CD14-positive monocyte (primary cell): ENCODE measurements at regions not wholly inside any gene's neighbourhood (a gene's known extent, or its start where the extent isn't known, plus 50 kb on each side); places are given as distances from the start of the nearest gene placed in this dataset.

Experiments
- DNase-seq, 3 donors: peaks; one replicate each; pipeline ENCODE4 v3.0.0-alpha.2; 2011 to 2022
- H2AFZ ChIP-seq: 2 replicates; pipeline ENCODE4 v1.6.0; 2012; ENCODE audit warnings: mild to moderate bottlenecking, low read depth, low read length, inconsistent platforms; ENCODE audit not compliant: insufficient read depth, poor library complexity, severe bottlenecking
- H3K27ac ChIP-seq, 2 donors: 1 replicate in 1 of 2; 2 replicates in 1 of 2; pipeline ENCODE4 v1.5.1; 2012 to 2013; ENCODE audit warnings: low read length in 2 of 2, control low read depth in 1 of 2, inconsistent platforms in 1 of 2, low read depth in 1 of 2, mild to moderate bottlenecking in 1 of 2
- H3K27me3 ChIP-seq, 2 donors: one replicate each; pipeline versions ENCODE4 v1.6.0 to v1.6.1; 2011 to 2013; ENCODE audit warnings: low read length in 2 of 2; ENCODE audit not compliant: control insufficient read depth in 2 of 2, insufficient read depth in 2 of 2
- H3K36me3 ChIP-seq, 2 donors: replicated peaks in 1 of 2; 1 replicate in 1 of 2; 2 replicates in 1 of 2; pipeline versions ENCODE4 v1.5.1 to v1.6.1; 2012 to 2013; ENCODE audit warnings: low read length in 2 of 2, control low read depth in 1 of 2, inconsistent platforms in 1 of 2, mild to moderate bottlenecking in 1 of 2; ENCODE audit not compliant: insufficient read depth in 2 of 2, control insufficient read depth in 1 of 2
- H3K4me1 ChIP-seq, 2 donors: 1 replicate in 1 of 2; 2 replicates in 1 of 2; pipeline versions ENCODE4 v1.5.1 to v1.6.1; 2012 to 2013; ENCODE audit warnings: low read length in 2 of 2, control low read depth in 1 of 2, inconsistent platforms in 1 of 2, mild to moderate bottlenecking in 1 of 2, moderate library complexity in 1 of 2; ENCODE audit not compliant: insufficient read depth in 2 of 2, control insufficient read depth in 1 of 2
- H3K4me2 ChIP-seq: replicated peaks from 2 replicates; pipeline ENCODE3; 2012; ENCODE audit warnings: low read length, moderate library complexity, mild to moderate bottlenecking; ENCODE audit not compliant: poor library complexity, severe bottlenecking; ENCODE audit errors: extremely low read depth
- H3K4me3 ChIP-seq, 3 experiments: fragments of 200-600 bp in 1 of 3; sonication (generic) in 1 of 3; replicated peaks in 1 of 3; 1 replicate in 2 of 3; 2 replicates in 1 of 3; pipeline ENCODE4 v1.5.1; 2011 to 2013; ENCODE audit warnings: low read length in 3 of 3, mild to moderate bottlenecking in 3 of 3, control low read depth in 2 of 3, low read depth in 2 of 3, inconsistent platforms in 1 of 3, moderate library complexity in 1 of 3
- H3K79me2 ChIP-seq: 2 replicates; pipeline ENCODE4 v1.6.0; 2012; ENCODE audit warnings: mild to moderate bottlenecking, control low read depth, inconsistent platforms, low read length, moderate library complexity; ENCODE audit not compliant: insufficient read depth
- H3K9ac ChIP-seq: 2 replicates; pipeline ENCODE4 v1.6.0; 2017; ENCODE audit warnings: low read length, mild to moderate bottlenecking; ENCODE audit not compliant: insufficient read depth, poor library complexity, severe bottlenecking
- H3K9me3 ChIP-seq, 2 donors: replicated peaks in 1 of 2; 1 replicate in 1 of 2; 2 replicates in 1 of 2; pipeline versions ENCODE4 v1.5.1 to v1.6.1; 2012 to 2013; ENCODE audit warnings: low read length in 2 of 2, control low read depth in 1 of 2; ENCODE audit not compliant: control insufficient read depth in 1 of 2, insufficient read depth in 1 of 2
- H4K20me1 ChIP-seq: 2 replicates; pipeline ENCODE4 v1.6.0; 2012; ENCODE audit warnings: mild to moderate bottlenecking, low read length, control low read depth, moderate library complexity; ENCODE audit not compliant: insufficient read depth
- H3K27ac Mint-ChIP-seq, 7 donors: one replicate each; pipeline ENCODE4 v1.8.0; 2020; ENCODE audit warnings: mild to moderate bottlenecking in 7 of 7, mixed read lengths in 7 of 7, moderate library complexity in 6 of 7, inconsistent platforms in 2 of 7
- H3K27me3 Mint-ChIP-seq, 3 donors: one replicate each; pipeline ENCODE4 v1.8.0; 2021 to 2022; ENCODE audit warnings: low read depth in 3 of 3, mild to moderate bottlenecking in 3 of 3, mixed read lengths in 3 of 3, moderate library complexity in 3 of 3, inconsistent platforms in 1 of 3
- H3K36me3 Mint-ChIP-seq, 2 donors: one replicate each; pipeline ENCODE4 v1.8.0; 2020; ENCODE audit warnings: mixed read lengths in 2 of 2, inconsistent platforms in 1 of 2, mild to moderate bottlenecking in 1 of 2
- H3K4me1 Mint-ChIP-seq: one replicate; pipeline ENCODE4 v1.8.0; 2020; ENCODE audit warnings: mild to moderate bottlenecking, mixed read lengths
- H3K4me3 Mint-ChIP-seq, 2 donors: one replicate each; pipeline ENCODE4 v1.8.0; 2020; ENCODE audit warnings: mild to moderate bottlenecking in 2 of 2, mixed read lengths in 2 of 2, moderate library complexity in 1 of 2
- H3K9me3 Mint-ChIP-seq, 7 donors: one replicate each; pipeline ENCODE4 v1.8.0; 2020 to 2022; ENCODE audit warnings: mixed read lengths in 7 of 7, mild to moderate bottlenecking in 6 of 7, moderate library complexity in 6 of 7, inconsistent platforms in 2 of 7
- WGBS: methylation state at CpG from one replicate; pipeline ENCODE4 v1.1.5; 2013; ENCODE audit warnings: missing lambda C conversion rate; ENCODE audit not compliant: insufficient coverage; 5-methylcytosine and 5-hydroxymethylcytosine counted together
- intact Hi-C, 2 donors: fragments of 100-400 bp; cut with micrococcal nuclease; formaldehyde crosslinking; loops; one replicate each; pipeline versions ENCODE4 v1.15.0 to v1.15.1; 2023
- TF ChIP-seq, protein P1 (sequence below): fragments of 200-600 bp; IDR thresholded peaks from one replicate; pipeline ENCODE4 v1.8.0; 2022; ENCODE audit warnings: antibody characterized with exemption, mild to moderate bottlenecking

DNA sequence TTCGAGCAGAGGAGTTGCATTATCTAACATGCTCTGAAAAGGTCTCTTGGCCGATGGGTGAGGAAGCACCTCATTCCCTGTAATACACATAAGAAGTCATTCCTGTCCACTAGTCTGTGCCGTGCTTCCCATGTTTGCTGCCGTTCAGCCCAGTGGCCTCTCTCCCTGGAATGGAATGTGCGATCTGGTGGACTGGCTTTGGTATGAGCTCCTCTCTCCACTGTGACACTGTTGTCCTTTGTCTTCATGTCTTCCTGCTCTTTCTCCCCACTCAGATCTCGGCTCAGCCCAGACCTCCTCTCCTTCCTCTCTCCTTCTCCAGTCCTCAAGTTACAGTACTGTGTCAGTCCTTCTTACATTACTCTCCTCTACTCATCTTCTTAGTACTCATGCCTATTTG lies 192.8 kb upstream of the KLF6 start:
- Histone ChIP-seq H3K9ac (no peak overlapping the region), H3K27ac (no peak overlapping the region), H3K79me2 (no peaks in the 10 kb centered on the region), H3K36me3 (no peaks in the 10 kb centered on the region), H2AFZ (no peak overlapping the region), H3K9me3 (peaks cover 0 to 10% of the 10 kb centered on the region in 2 donors), H3K27me3 (no peaks in the 10 kb centered on the region), H3K4me3 (no peak overlapping the region), H3K4me1 (peaks cover 20 to 29% of the 10 kb centered on the region in 2 donors), H3K4me2 (no peak overlapping the region), H4K20me1 (no peaks in the 10 kb centered on the region)
- peaks cover 0 to 2% (median 0%) of the 10 kb centered on the region in 3 donors for H3K27me3 Mint-ChIP-seq
- peaks cover 0 to 5% (median 3%) of the 10 kb centered on the region in 7 donors for H3K9me3 Mint-ChIP-seq
- no peak overlapping the region for H3K4me3 Mint-ChIP-seq
- intact Hi-C loops, result no loop called here
- 100% methylated on average over 1 of the region's 6 CpGs for WGBS
- H3K4me1 Mint-ChIP-seq, result peaks cover 34% of the 10 kb centered on the region
- DNase-seq, result no peak
- TF ChIP-seq, protein P1, sequence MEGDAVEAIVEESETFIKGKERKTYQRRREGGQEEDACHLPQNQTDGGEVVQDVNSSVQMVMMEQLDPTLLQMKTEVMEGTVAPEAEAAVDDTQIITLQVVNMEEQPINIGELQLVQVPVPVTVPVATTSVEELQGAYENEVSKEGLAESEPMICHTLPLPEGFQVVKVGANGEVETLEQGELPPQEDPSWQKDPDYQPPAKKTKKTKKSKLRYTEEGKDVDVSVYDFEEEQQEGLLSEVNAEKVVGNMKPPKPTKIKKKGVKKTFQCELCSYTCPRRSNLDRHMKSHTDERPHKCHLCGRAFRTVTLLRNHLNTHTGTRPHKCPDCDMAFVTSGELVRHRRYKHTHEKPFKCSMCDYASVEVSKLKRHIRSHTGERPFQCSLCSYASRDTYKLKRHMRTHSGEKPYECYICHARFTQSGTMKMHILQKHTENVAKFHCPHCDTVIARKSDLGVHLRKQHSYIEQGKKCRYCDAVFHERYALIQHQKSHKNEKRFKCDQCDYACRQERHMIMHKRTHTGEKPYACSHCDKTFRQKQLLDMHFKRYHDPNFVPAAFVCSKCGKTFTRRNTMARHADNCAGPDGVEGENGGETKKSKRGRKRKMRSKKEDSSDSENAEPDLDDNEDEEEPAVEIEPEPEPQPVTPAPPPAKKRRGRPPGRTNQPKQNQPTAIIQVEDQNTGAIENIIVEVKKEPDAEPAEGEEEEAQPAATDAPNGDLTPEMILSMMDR, result no peak
- no peaks in the 10 kb centered on the region for H3K36me3 Mint-ChIP-seq
- no peak overlapping the region for H3K27ac Mint-ChIP-seq

DNA sequence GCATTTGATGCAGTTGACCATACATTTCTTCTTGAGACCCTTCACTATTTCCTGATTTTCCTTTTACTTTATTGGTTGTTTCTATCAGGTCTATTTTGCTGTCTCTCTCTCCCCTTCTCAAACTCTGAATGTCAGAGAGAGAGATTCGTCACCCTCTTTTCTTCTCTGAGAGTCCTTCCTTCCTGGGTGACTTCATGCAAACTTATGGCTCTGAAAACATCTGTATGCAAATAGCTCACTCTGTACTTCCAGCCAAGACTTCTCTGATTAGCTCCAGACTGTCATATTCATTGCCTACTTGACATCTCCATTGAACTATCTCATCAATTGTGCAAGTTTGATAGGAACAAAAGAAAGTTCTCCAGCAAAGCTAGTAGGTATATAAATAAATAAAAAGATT lies 191.7 kb upstream of the KLF6 start:
- 80% methylated on average over 1 of the region's 1 CpG for WGBS
- no peaks in the 10 kb centered on the region for H3K36me3 Mint-ChIP-seq
- DNase-seq, result no peak
- intact Hi-C loops, result no loop called here
- no peak overlapping the region for H3K9ac ChIP-seq
- no peak overlapping the region for H3K4me3 ChIP-seq
- TF ChIP-seq, protein P1, result no peak
- no peaks in the 10 kb centered on the region for H3K36me3 ChIP-seq
- H3K9me3 Mint-ChIP-seq, result peaks cover 0 to 5% (median 3%) of the 10 kb centered on the region in 7 donors
- no peaks in the 10 kb centered on the region for H4K20me1 ChIP-seq
- H3K27me3 Mint-ChIP-seq, result peaks cover 0 to 1% (median 0%) of the 10 kb centered on the region in 3 donors
- no peak overlapping the region for H3K4me2 ChIP-seq
- no peaks in the 10 kb centered on the region for H3K27me3 ChIP-seq
- H2AFZ ChIP-seq, result no peak overlapping the region
- H3K4me1 ChIP-seq, result peaks cover 15 to 24% of the 10 kb centered on the region in 2 donors
- no peak overlapping the region for H3K27ac ChIP-seq
- peaks cover 0 to 10% of the 10 kb centered on the region in 2 donors for H3K9me3 ChIP-seq
- H3K79me2 ChIP-seq, result no peaks in the 10 kb centered on the region
- peaks cover 30% of the 10 kb centered on the region for H3K4me1 Mint-ChIP-seq
- no peak overlapping the region for H3K27ac Mint-ChIP-seq
- no peak overlapping the region for H3K4me3 Mint-ChIP-seq
